Suprapubic skin (tissue), 4 donors: ENCODE measurements at regions not wholly inside any gene's neighbourhood (a gene's known extent, or its start where the extent isn't known, plus 50 kb on each side); places are given as distances from the start of the nearest gene placed in this dataset.

ENCODE experiments used
- POLR2A ChIP-seq, 2 donors: fragments of 450-650 bp; IDR thresholded peaks; one replicate each; pipeline ENCODE4 v1.6.1; 2017; ENCODE audit warnings: antibody characterized with exemption in 2 of 2, mild to moderate bottlenecking in 2 of 2, moderate library complexity in 2 of 2
- POLR2AphosphoS5 ChIP-seq, 3 donors: sonication (generic); formaldehyde crosslinking; IDR thresholded peaks; one replicate each; pipeline ENCODE4 v1.6.1; 2017; ENCODE audit warnings: antibody characterized with exemption in 3 of 3
- TF ChIP-seq, protein P1 (sequence below), 2 donors: fragments of 200-600 bp in 1 of 2; fragments of 450-650 bp in 1 of 2; sonication (generic) in 1 of 2; IDR thresholded peaks; one replicate each; pipeline ENCODE4 v1.5.1; 2016 to 2019; ENCODE audit warnings: antibody characterized with exemption in 2 of 2, mild to moderate bottlenecking in 1 of 2, moderate library complexity in 1 of 2

DNA sequence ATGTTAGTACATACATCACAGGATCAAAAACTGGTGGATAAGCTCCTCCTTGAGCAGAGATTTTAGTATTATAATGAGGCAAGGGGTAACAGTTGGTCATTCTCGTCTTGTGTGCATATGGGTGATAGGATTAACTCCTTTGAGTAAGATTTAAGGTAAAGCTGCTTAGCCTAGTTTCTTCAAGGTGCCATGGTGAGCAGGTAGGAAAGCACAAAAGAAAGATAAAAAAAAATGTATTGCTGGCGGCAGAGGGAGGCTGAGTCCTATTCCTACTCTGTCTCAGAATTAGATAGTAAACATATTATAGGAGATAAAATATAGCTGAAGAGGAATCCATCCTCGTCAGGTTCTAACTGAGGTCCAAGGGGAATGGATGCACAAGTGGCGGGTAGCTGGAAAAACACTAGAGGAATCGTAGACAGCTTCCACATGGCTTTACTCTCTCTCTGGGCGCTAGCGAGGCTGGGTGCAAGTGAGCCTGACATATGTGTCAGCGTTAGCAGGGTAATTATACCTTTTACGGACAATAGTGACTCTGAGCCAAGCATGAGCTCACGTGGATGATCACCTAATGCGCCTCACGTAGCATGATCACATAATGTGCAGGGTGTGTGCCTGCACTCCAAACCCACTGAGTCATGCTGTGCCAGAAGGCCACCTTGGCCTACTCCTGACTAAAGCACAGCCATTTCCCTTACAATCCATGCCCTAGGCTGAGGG, 734.3 kb upstream of the MIR17HG start:
- TF ChIP-seq, protein P1, sequence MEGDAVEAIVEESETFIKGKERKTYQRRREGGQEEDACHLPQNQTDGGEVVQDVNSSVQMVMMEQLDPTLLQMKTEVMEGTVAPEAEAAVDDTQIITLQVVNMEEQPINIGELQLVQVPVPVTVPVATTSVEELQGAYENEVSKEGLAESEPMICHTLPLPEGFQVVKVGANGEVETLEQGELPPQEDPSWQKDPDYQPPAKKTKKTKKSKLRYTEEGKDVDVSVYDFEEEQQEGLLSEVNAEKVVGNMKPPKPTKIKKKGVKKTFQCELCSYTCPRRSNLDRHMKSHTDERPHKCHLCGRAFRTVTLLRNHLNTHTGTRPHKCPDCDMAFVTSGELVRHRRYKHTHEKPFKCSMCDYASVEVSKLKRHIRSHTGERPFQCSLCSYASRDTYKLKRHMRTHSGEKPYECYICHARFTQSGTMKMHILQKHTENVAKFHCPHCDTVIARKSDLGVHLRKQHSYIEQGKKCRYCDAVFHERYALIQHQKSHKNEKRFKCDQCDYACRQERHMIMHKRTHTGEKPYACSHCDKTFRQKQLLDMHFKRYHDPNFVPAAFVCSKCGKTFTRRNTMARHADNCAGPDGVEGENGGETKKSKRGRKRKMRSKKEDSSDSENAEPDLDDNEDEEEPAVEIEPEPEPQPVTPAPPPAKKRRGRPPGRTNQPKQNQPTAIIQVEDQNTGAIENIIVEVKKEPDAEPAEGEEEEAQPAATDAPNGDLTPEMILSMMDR (IDR thresholded peaks at IDR 0.05), result no peak
- TF ChIP-seq POLR2A (IDR thresholded peaks at IDR 0.05) (no peak), POLR2AphosphoS5 (IDR thresholded peaks at IDR 0.05) (no peak)
